ENCODE measurements at regions not wholly inside any gene's neighbourhood (a gene's known extent, or its start where the extent isn't known, plus 50 kb on each side); places are given as distances from the start of the nearest gene placed in this dataset.

DNA sequence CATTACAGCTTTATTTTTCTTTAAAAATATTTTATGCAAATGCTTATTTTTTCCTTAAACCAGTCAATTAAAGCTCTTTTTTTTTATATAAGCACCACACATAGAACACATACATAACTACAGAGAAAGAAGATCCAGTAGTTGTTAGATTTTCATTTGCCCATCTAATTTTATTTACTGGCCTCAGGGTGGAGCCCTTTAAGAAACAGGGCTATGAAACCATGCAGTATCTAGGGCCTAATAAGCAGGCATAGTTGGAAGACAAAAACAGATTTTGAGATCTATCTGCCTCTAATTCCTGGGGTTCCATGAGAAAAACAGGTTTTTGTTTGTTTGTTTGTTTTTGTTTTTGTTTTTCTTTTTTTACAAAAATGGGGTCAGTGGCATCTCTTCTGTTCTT lies 120.6 kb downstream of the BCHE start:
- H3K4me2 ChIP-seq (ENCODE audit: control insufficient read depth, insufficient read depth), result no peak overlapping the region
- ChIA-PET POLR2A (no interaction called here), SMC1A (ENCODE audit: uncharacterized antibody, unreplicated experiment) (interaction anchor here (0.8 to 1.8 kb wide), 8 partner anchors 8 to 90 kb away, joined by 3 to 5 read pairs (median 3); no protein-coding TSS in a partner anchor), CTCF (interaction anchor here (0.6 to 2.1 kb wide), 10 partner anchors 20 to 292 kb away, joined by 3 to 5 read pairs (median 4); no protein-coding TSS in a partner anchor), RAD21 (ENCODE audit: unreplicated experiment) (interaction anchor here (1.0 kb wide), 1 partner anchor 9 kb away, joined by 3 read pairs; no protein-coding TSS in a partner anchor)
- ATAC-seq (peak; percentile 60), FAIRE-seq (no peak), DNase-seq (ENCODE audit: low read depth, low spot score) (no peak)
- in situ Hi-C loops (cut with MboI) (no loop called here), intact Hi-C loops (cut with micrococcal nuclease; ENCODE audit: unreplicated experiment) (no loop called here)
- H3K27ac ChIP-seq (ENCODE audit: control insufficient read depth, insufficient read depth), result no peak overlapping the region
- BruUV-seq (replicated peaks), result no TSS peak
- H3K4me3 ChIP-seq, result no peak overlapping the region
- H3K79me2 ChIP-seq (ENCODE audit: control insufficient read depth, insufficient read depth, low read length), result no peaks in the 10 kb centered on the region
- H3K9me3 ChIP-seq (replicated peaks; ENCODE audit: control insufficient read depth, insufficient read depth, low read length), result no peaks in the 10 kb centered on the region
- H2AFZ ChIP-seq (ENCODE audit: control insufficient read depth, low read depth, low read length), result no peak overlapping the region
- TF ChIP-seq, protein P1, sequence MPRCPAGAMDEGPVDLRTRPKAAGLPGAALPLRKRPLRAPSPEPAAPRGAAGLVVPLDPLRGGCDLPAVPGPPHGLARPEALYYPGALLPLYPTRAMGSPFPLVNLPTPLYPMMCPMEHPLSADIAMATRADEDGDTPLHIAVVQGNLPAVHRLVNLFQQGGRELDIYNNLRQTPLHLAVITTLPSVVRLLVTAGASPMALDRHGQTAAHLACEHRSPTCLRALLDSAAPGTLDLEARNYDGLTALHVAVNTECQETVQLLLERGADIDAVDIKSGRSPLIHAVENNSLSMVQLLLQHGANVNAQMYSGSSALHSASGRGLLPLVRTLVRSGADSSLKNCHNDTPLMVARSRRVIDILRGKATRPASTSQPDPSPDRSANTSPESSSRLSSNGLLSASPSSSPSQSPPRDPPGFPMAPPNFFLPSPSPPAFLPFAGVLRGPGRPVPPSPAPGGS (IDR thresholded peaks at IDR 0.05; ENCODE audit: borderline replicate concordance, insufficient read depth, low read depth, low read length, poor library complexity, severe bottlenecking), result no peak
- no peak for TF ChIP-seq TAF1 (IDR thresholded peaks at IDR 0.05; ENCODE audit: borderline replicate concordance, low read depth, low read length)
- TF ChIP-seq, protein P2, sequence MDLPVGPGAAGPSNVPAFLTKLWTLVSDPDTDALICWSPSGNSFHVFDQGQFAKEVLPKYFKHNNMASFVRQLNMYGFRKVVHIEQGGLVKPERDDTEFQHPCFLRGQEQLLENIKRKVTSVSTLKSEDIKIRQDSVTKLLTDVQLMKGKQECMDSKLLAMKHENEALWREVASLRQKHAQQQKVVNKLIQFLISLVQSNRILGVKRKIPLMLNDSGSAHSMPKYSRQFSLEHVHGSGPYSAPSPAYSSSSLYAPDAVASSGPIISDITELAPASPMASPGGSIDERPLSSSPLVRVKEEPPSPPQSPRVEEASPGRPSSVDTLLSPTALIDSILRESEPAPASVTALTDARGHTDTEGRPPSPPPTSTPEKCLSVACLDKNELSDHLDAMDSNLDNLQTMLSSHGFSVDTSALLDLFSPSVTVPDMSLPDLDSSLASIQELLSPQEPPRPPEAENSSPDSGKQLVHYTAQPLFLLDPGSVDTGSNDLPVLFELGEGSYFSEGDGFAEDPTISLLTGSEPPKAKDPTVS (IDR thresholded peaks at IDR 0.05; ENCODE audit: low read depth, low read length), result no peak
- TF ChIP-seq SMARCA5 (IDR thresholded peaks at IDR 0.05), result no peak
- TF ChIP-seq RBBP5 (conservative IDR thresholded peaks at IDR 0.05), result no peak
- TF ChIP-seq ZNF622 (IDR thresholded peaks at IDR 0.05), result no peak
- no peak for TF ChIP-seq IRF4 (IDR thresholded peaks at IDR 0.05; ENCODE audit: low read depth, low read length)
- no peak for TF ChIP-seq CEBPB (IDR thresholded peaks at IDR 0.05; ENCODE audit: borderline replicate concordance in 1 of 2, low read depth in 2 of 2, low read length in 2 of 2)
- TF ChIP-seq, protein P3, sequence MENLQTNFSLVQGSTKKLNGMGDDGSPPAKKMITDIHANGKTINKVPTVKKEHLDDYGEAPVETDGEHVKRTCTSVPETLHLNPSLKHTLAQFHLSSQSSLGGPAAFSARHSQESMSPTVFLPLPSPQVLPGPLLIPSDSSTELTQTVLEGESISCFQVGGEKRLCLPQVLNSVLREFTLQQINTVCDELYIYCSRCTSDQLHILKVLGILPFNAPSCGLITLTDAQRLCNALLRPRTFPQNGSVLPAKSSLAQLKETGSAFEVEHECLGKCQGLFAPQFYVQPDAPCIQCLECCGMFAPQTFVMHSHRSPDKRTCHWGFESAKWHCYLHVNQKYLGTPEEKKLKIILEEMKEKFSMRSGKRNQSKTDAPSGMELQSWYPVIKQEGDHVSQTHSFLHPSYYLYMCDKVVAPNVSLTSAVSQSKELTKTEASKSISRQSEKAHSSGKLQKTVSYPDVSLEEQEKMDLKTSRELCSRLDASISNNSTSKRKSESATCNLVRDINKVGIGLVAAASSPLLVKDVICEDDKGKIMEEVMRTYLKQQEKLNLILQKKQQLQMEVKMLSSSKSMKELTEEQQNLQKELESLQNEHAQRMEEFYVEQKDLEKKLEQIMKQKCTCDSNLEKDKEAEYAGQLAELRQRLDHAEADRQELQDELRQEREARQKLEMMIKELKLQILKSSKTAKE (IDR thresholded peaks at IDR 0.05; ENCODE audit: low read depth, poor library complexity, severe bottlenecking), result no peak
- TF ChIP-seq, protein P4, sequence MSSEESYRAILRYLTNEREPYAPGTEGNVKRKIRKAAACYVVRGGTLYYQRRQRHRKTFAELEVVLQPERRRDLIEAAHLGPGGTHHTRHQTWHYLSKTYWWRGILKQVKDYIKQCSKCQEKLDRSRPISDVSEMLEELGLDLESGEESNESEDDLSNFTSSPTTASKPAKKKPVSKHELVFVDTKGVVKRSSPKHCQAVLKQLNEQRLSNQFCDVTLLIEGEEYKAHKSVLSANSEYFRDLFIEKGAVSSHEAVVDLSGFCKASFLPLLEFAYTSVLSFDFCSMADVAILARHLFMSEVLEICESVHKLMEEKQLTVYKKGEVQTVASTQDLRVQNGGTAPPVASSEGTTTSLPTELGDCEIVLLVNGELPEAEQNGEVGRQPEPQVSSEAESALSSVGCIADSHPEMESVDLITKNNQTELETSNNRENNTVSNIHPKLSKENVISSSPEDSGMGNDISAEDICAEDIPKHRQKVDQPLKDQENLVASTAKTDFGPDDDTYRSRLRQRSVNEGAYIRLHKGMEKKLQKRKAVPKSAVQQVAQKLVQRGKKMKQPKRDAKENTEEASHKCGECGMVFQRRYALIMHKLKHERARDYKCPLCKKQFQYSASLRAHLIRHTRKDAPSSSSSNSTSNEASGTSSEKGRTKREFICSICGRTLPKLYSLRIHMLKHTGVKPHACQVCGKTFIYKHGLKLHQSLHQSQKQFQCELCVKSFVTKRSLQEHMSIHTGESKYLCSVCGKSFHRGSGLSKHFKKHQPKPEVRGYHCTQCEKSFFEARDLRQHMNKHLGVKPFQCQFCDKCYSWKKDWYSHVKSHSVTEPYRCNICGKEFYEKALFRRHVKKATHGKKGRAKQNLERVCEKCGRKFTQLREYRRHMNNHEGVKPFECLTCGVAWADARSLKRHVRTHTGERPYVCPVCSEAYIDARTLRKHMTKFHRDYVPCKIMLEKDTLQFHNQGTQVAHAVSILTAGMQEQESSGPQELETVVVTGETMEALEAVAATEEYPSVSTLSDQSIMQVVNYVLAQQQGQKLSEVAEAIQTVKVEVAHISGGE (CRISPR knock-in tag; IDR thresholded peaks at IDR 0.05), result no peak
- TF ChIP-seq CHD1 (IDR thresholded peaks at IDR 0.05; ENCODE audit: low read depth, low read length), result no peak
- H4K20me1 ChIP-seq (ENCODE audit: control insufficient read depth, insufficient read depth), result no peaks in the 10 kb centered on the region
- no peaks in the 10 kb centered on the region for H3K27me3 ChIP-seq (replicated peaks in 1 of 2; ENCODE audit: control insufficient read depth in 2 of 2, insufficient read depth in 2 of 2, low read length in 1 of 2)
- H3K36me3 ChIP-seq (ENCODE audit: control insufficient read depth in 2 of 2, insufficient read depth in 2 of 2, low read length in 1 of 2), result no peaks in the 10 kb centered on the region
- no peak overlapping the region for H3K9ac ChIP-seq (ENCODE audit: control insufficient read depth, insufficient read depth, low read length)
- H3K4me1 ChIP-seq (ENCODE audit: control insufficient read depth, insufficient read depth, low read length), result no peaks in the 10 kb centered on the region

Measured in GM12878 (cell line).